PFSK-1 (cell line): ENCODE measurements at regions not wholly inside any gene's neighbourhood (a gene's known extent, or its start where the extent isn't known, plus 50 kb on each side); places are given as distances from the start of the nearest gene placed in this dataset.

ENCODE experiments used
- POLR2AphosphoS5 ChIP-seq: IDR thresholded peaks from 2 replicates; pipeline ENCODE4 v1.6.1; 2012; ENCODE audit warnings: low read depth, mild to moderate bottlenecking, control low read depth, low read length, moderate library complexity
- TAF1 ChIP-seq: IDR thresholded peaks from 2 replicates; pipeline ENCODE4 v1.6.1; 2012; ENCODE audit warnings: low read length, control low read depth, borderline replicate concordance; ENCODE audit not compliant: insufficient read depth

DNA sequence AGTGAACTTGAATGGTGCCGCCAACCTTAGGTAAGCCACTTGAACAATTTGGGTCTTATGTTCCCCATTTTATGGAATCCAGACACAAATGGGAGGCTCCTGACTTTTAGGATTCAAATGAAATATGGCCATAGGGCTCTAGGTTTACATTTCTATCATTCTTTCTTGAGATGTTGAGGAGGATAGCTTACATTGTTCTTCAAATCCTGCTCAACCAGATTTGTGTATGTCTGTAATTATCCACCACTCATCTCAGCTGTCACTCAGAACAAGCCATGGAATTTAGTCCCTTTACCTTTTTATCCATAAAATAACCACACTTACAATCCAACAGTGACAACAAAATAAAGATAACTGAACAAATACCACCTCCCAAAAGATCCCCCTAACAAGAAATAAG is 682.9 kb upstream of the PTBP2 start:
- TF ChIP-seq POLR2AphosphoS5: no peak
- no peak for TF ChIP-seq TAF1
